VCaP (cell line): ENCODE measurements at regions not wholly inside any gene's neighbourhood (a gene's known extent, or its start where the extent isn't known, plus 50 kb on each side); places are given as distances from the start of the nearest gene placed in this dataset.

Source experiments
- H3K27ac ChIP-seq: fragments of 450-650 bp; 2 replicates; pipeline ENCODE4 v1.5.1; 2017
- TF ChIP-seq, protein P1 (sequence below): fragments of 450-650 bp; conservative IDR thresholded peaks from 2 replicates; pipeline ENCODE4 v1.5.1; 2017; ENCODE audit warnings: mild to moderate bottlenecking, moderate library complexity

DNA sequence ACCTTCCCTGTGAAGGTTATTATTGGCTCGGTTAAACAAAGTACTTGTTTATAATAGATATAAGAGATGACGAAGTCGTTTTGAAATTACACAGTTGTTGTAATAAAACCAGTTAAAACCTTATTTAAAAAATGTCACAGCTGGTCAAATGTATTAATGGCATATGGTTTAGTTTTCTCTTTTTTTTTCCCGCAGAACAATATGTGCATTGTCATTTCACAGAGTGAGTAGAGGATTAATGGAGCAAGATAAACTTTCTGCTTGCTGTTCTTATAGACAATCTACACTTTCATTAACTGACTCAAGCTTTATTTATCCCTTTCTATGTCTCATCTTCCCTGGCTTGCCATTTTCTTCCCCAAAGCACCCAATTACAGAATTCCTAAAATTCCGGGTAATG, 404.3 kb upstream of the NPVF start:
- no peak overlapping the region for H3K27ac ChIP-seq
- TF ChIP-seq, protein P1, sequence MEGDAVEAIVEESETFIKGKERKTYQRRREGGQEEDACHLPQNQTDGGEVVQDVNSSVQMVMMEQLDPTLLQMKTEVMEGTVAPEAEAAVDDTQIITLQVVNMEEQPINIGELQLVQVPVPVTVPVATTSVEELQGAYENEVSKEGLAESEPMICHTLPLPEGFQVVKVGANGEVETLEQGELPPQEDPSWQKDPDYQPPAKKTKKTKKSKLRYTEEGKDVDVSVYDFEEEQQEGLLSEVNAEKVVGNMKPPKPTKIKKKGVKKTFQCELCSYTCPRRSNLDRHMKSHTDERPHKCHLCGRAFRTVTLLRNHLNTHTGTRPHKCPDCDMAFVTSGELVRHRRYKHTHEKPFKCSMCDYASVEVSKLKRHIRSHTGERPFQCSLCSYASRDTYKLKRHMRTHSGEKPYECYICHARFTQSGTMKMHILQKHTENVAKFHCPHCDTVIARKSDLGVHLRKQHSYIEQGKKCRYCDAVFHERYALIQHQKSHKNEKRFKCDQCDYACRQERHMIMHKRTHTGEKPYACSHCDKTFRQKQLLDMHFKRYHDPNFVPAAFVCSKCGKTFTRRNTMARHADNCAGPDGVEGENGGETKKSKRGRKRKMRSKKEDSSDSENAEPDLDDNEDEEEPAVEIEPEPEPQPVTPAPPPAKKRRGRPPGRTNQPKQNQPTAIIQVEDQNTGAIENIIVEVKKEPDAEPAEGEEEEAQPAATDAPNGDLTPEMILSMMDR: no peak

DNA sequence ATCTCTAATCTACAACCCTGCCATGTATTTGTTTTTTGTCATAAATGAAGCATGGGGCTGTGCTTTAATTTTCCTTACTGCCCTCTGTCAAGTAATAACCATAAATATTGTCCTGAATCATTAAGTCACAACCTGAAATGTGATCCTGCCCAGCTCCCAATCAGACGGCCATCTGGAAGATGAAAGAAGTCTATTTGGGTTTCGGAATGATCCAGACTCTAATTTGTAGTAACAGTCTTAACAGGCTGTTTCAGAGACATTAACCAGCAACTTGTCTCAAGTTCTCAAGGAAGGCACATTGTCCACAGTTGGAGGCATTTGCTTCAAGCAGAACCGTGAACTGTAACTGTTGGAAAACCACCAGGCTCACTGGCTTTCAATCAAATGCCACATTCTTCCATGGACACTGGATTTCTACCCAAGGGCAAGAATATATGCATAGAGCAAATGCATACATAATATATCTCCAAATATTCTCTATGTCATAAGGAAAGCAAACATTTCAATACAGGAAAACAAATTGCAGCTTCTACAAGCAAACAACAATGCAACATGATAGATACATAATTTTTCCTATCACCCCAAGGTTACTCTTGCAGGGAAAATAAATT, 405.2 kb upstream of the NPVF start:
- TF ChIP-seq, protein P1: no peak
- H3K27ac ChIP-seq: no peak overlapping the region

GRCh38 chr7:25636168-25636567, 407.9 kb upstream of the NPVF start:
- TF ChIP-seq, protein P1: no peak
- H3K27ac ChIP-seq: no peak overlapping the region

DNA sequence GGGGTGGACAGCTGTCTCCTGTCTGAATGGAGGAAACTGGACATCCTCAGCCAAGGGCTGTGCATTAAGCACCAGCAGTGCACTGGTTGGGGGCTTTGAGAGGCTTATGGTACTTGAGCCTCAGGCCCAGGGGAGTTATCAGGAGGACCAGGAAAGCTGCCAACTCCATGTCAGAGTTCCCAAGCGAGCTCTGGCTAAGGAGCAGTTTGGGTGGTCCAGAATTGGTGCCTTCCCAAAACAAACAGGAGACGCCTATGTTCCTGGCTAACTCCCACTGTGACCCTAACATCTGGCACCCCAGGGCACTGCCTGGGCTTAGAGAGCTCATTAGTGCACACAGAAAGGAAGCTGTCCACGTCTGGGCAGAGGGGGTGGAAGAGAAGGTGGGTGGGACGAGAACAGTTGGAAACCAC, 408.6 kb upstream of the NPVF start:
- H3K27ac ChIP-seq: no peak overlapping the region
- TF ChIP-seq, protein P1: no peak

GRCh38 chr7:25638068-25638467, 409.8 kb upstream of the NPVF start:
- TF ChIP-seq, protein P1: no peak
- H3K27ac ChIP-seq: no peak overlapping the region

GRCh38 chr7:25638590-25639244, 410.4 kb upstream of the NPVF start:
- H3K27ac ChIP-seq: no peak overlapping the region
- TF ChIP-seq, protein P1: no peak

DNA sequence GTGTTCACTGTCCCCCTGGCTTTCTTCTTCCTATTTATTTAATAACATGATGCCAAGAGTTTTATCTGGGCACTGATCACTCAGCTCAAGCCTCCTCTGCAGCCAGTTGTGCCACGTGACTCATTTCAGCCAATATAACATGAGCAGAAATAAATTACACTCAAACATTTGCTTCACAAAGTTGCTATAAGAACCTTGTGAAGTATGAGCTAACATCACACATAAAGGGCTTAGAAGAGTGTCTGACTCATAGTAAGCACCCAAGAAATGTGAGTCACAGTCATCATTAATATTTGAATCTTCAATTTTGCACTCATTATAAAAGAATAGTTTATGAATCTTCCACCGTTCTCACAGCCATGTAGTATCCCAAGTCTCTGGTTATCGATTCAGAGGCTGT, 414.6 kb upstream of the NPVF start:
- no peak overlapping the region for H3K27ac ChIP-seq
- TF ChIP-seq, protein P1: no peak
